Neural cell (in vitro differentiated cells): ENCODE measurements at regions not wholly inside any gene's neighbourhood (a gene's known extent, or its start where the extent isn't known, plus 50 kb on each side); places are given as distances from the start of the nearest gene placed in this dataset.

Experiments used
- CTCF ChIP-seq: fragments of 450-650 bp; IDR thresholded peaks from 2 replicates; pipeline ENCODE4 v1.5.1; 2014; ENCODE audit warnings: antibody characterized with exemption, mild to moderate bottlenecking, moderate library complexity; ENCODE audit not compliant: poor library complexity, severe bottlenecking
- EP300 ChIP-seq: fragments of 450-650 bp; conservative IDR thresholded peaks from 2 replicates; pipeline ENCODE4 v1.6.1; 2014; ENCODE audit warnings: antibody characterized with exemption, mild to moderate bottlenecking, moderate library complexity; ENCODE audit not compliant: poor library complexity, severe bottlenecking
- EZH2 ChIP-seq: fragments of 200-600, 300-800 bp; shearing (Covaris generic), sonication (generic); IDR thresholded peaks from 2 replicates; pipeline ENCODE4 v1.6.1; 2014; ENCODE audit warnings: antibody characterized with exemption, low read length, borderline replicate concordance, mild to moderate bottlenecking; ENCODE audit not compliant: insufficient read depth, poor library complexity, severe bottlenecking
- MXI1 ChIP-seq: fragments of 450-650 bp; conservative IDR thresholded peaks from 2 replicates; pipeline ENCODE4 v1.6.1; 2014; ENCODE audit warnings: antibody characterized with exemption, mild to moderate bottlenecking; ENCODE audit not compliant: poor library complexity, severe bottlenecking
- POLR2AphosphoS5 ChIP-seq: IDR thresholded peaks from 2 replicates; pipeline ENCODE4 v1.6.1; 2012
- REST ChIP-seq: IDR thresholded peaks from 2 replicates; pipeline ENCODE4 v1.6.1; 2012; ENCODE audit warnings: borderline replicate concordance
- TAF1 ChIP-seq: IDR thresholded peaks from 2 replicates; pipeline ENCODE4 v1.6.1; 2012; ENCODE audit warnings: low read depth

- TF ChIP-seq CTCF = no peak
- no peak for TF ChIP-seq EZH2
- TF ChIP-seq EP300 = no peak
- TF ChIP-seq REST = no peak
- no peak for TF ChIP-seq POLR2AphosphoS5
- no peak for TF ChIP-seq MXI1
- TF ChIP-seq TAF1 = no peak
Observed at GRCh38 chr5:42157215-42157614, 232.1 kb downstream of the FBXO4 start.
